BLaER1 treated with 17β-estradiol and CSF1 and Interleukin-3, amounts not matched to agents 10 nM and 100 nM (cell line): ENCODE measurements at regions not wholly inside any gene's neighbourhood (a gene's known extent, or its start where the extent isn't known, plus 50 kb on each side); places are given as distances from the start of the nearest gene placed in this dataset.

Source experiments
- H3K27ac ChIP-seq, 11 experiments: shearing (Covaris generic); formaldehyde crosslinking; 2 replicates each; pipeline ENCODE4 v1.8.1; 2022
- H3K27me3 ChIP-seq, 11 experiments: shearing (Covaris generic); formaldehyde crosslinking; 2 replicates each; pipeline ENCODE4 v1.8.1; 2022
- H3K36me3 ChIP-seq, 11 experiments: shearing (Covaris generic); formaldehyde crosslinking; 2 replicates each; pipeline ENCODE4 v1.8.1; 2022
- H3K4me1 ChIP-seq, 10 experiments: shearing (Covaris generic); formaldehyde crosslinking; 2 replicates each; pipeline ENCODE4 v1.8.1; 2022
- H3K4me2 ChIP-seq, 11 experiments: shearing (Covaris generic); formaldehyde crosslinking; 2 replicates each; pipeline ENCODE4 v1.8.1; 2022
- H3K4me3 ChIP-seq, 10 experiments: shearing (Covaris generic); formaldehyde crosslinking; 2 replicates each; pipeline ENCODE4 v1.8.1; 2022
- H3K9ac ChIP-seq, 11 experiments: shearing (Covaris generic); formaldehyde crosslinking; 2 replicates each; pipeline ENCODE4 v1.8.1; 2022
- H3K9me3 ChIP-seq, 11 experiments: shearing (Covaris generic); formaldehyde crosslinking; replicated peaks in 1 of 11; 2 replicates each; pipeline ENCODE4 v1.8.1; 2022
- H4K20me1 ChIP-seq, 11 experiments: shearing (Covaris generic); formaldehyde crosslinking; 2 replicates each; pipeline ENCODE4 v1.8.1; 2022
- Cebpa-rat ChIP-seq, 11 experiments: shearing (Covaris generic); IDR thresholded peaks; 2 replicates each; pipeline ENCODE4 v1.8.1; 2022

- no peaks in the 10 kb centered on the region for H3K36me3 ChIP-seq
- H3K27ac ChIP-seq: no peak overlapping the region
- H3K4me3 ChIP-seq: no peak overlapping the region
- H3K4me1 ChIP-seq: peaks cover 0 to 6% (median 0%) of the 10 kb centered on the region in 10 experiments; a peak in 1 of 20 replicates
- no peak for TF ChIP-seq Cebpa-rat (IDR thresholded peaks at IDR 0.05)
- no peaks in the 10 kb centered on the region for H3K9me3 ChIP-seq
- no peaks in the 10 kb centered on the region for H4K20me1 ChIP-seq
- H3K27me3 ChIP-seq: no peaks in the 10 kb centered on the region
- H3K9ac ChIP-seq: no peak overlapping the region
- H3K4me2 ChIP-seq: no peak overlapping the region
These were observed 65.9 kb upstream of the SH3RF3 start for GRCh38 chr2:109062859-109063700.

GRCh38 chr2:109062145-109062858 lies 66.7 kb upstream of the SH3RF3 start:
- Histone ChIP-seq H3K9ac (no peak overlapping the region), H3K4me1 (peaks cover 0 to 6% (median 0%) of the 10 kb centered on the region in 10 experiments; a peak in 1 of 20 replicates), H3K36me3 (no peaks in the 10 kb centered on the region), H3K4me3 (no peak overlapping the region), H4K20me1 (no peaks in the 10 kb centered on the region), H3K4me2 (no peak overlapping the region), H3K27me3 (no peaks in the 10 kb centered on the region), H3K9me3 (no peaks in the 10 kb centered on the region), H3K27ac (no peak overlapping the region)
- TF ChIP-seq Cebpa-rat (IDR thresholded peaks at IDR 0.05): no peak

GRCh38 chr2:109061736-109062135 lies 67.3 kb upstream of the SH3RF3 start:
- H3K9ac ChIP-seq: no peak overlapping the region
- H3K9me3 ChIP-seq: no peaks in the 10 kb centered on the region
- no peaks in the 10 kb centered on the region for H3K27me3 ChIP-seq
- no peak overlapping the region for H3K27ac ChIP-seq
- no peak overlapping the region for H3K4me3 ChIP-seq
- no peaks in the 10 kb centered on the region for H4K20me1 ChIP-seq
- H3K4me1 ChIP-seq: peaks cover 0 to 6% (median 0%) of the 10 kb centered on the region in 10 experiments; a peak in 1 of 20 replicates
- H3K4me2 ChIP-seq: no peak overlapping the region
- no peaks in the 10 kb centered on the region for H3K36me3 ChIP-seq
- TF ChIP-seq Cebpa-rat (IDR thresholded peaks at IDR 0.05): no peak

GRCh38 chr2:109060496-109060895 lies 68.5 kb upstream of the SH3RF3 start:
- no peaks in the 10 kb centered on the region for H3K27me3 ChIP-seq
- no peak overlapping the region for H3K9ac ChIP-seq
- no peaks in the 10 kb centered on the region for H4K20me1 ChIP-seq
- no peaks in the 10 kb centered on the region for H3K9me3 ChIP-seq
- H3K36me3 ChIP-seq: no peaks in the 10 kb centered on the region
- no peak overlapping the region for H3K4me3 ChIP-seq
- TF ChIP-seq Cebpa-rat (IDR thresholded peaks at IDR 0.05): no peak
- H3K27ac ChIP-seq: no peak overlapping the region
- H3K4me2 ChIP-seq: no peak overlapping the region
- H3K4me1 ChIP-seq: peaks cover 0 to 6% (median 0%) of the 10 kb centered on the region in 10 experiments; a peak in 1 of 20 replicates

- H4K20me1 ChIP-seq: no peaks in the 10 kb centered on the region
- H3K4me1 ChIP-seq: peaks cover 0 to 6% (median 0%) of the 10 kb centered on the region in 10 experiments; a peak in 1 of 20 replicates
- H3K9ac ChIP-seq: no peak overlapping the region
- H3K4me2 ChIP-seq: no peak overlapping the region
- no peak overlapping the region for H3K27ac ChIP-seq
- H3K9me3 ChIP-seq: no peaks in the 10 kb centered on the region
- no peaks in the 10 kb centered on the region for H3K27me3 ChIP-seq
- H3K36me3 ChIP-seq: no peaks in the 10 kb centered on the region
- no peak overlapping the region for H3K4me3 ChIP-seq
- no peak for TF ChIP-seq Cebpa-rat (IDR thresholded peaks at IDR 0.05)
These were observed 69.4 kb upstream of the SH3RF3 start for GRCh38 chr2:109059474-109060165.

- TF ChIP-seq Cebpa-rat (IDR thresholded peaks at IDR 0.05): no peak
- no peaks in the 10 kb centered on the region for H3K27me3 ChIP-seq
- H3K9ac ChIP-seq: no peak overlapping the region
- no peak overlapping the region for H3K4me2 ChIP-seq
- peaks cover 0 to 6% (median 0%) of the 10 kb centered on the region in 10 experiments; a peak in 1 of 20 replicates for H3K4me1 ChIP-seq
- H3K4me3 ChIP-seq: no peak overlapping the region
- no peaks in the 10 kb centered on the region for H3K9me3 ChIP-seq
- H3K27ac ChIP-seq: no peak overlapping the region
- no peaks in the 10 kb centered on the region for H4K20me1 ChIP-seq
- H3K36me3 ChIP-seq: no peaks in the 10 kb centered on the region
These were observed 69.8 kb upstream of the EDAR start for GRCh38 chr2:109058802-109059201.

GRCh38 chr2:109058191-109058632 lies 69.2 kb upstream of the EDAR start:
- Histone ChIP-seq H3K9ac (no peak overlapping the region), H3K36me3 (no peaks in the 10 kb centered on the region), H3K27ac (no peak overlapping the region), H3K27me3 (no peaks in the 10 kb centered on the region), H3K9me3 (no peaks in the 10 kb centered on the region), H3K4me1 (peaks cover 0 to 4% (median 0%) of the 10 kb centered on the region in 10 experiments; a peak in 1 of 20 replicates), H3K4me2 (no peak overlapping the region), H3K4me3 (no peak overlapping the region), H4K20me1 (no peaks in the 10 kb centered on the region)
- no peak for TF ChIP-seq Cebpa-rat (IDR thresholded peaks at IDR 0.05)

GRCh38 chr2:109057686-109058085 lies 68.7 kb upstream of the EDAR start:
- H3K27me3 ChIP-seq: no peaks in the 10 kb centered on the region
- no peak for TF ChIP-seq Cebpa-rat (IDR thresholded peaks at IDR 0.05)
- H3K36me3 ChIP-seq: no peaks in the 10 kb centered on the region
- H3K9ac ChIP-seq: no peak overlapping the region
- H3K4me3 ChIP-seq: no peak overlapping the region
- no peak overlapping the region for H3K27ac ChIP-seq
- no peaks in the 10 kb centered on the region for H4K20me1 ChIP-seq
- H3K4me1 ChIP-seq: no peaks in the 10 kb centered on the region
- H3K9me3 ChIP-seq: no peaks in the 10 kb centered on the region
- no peak overlapping the region for H3K4me2 ChIP-seq

GRCh38 chr2:109055435-109055834 lies 66.4 kb upstream of the EDAR start:
- H3K4me2 ChIP-seq: no peak overlapping the region
- H3K27ac ChIP-seq: no peak overlapping the region
- no peaks in the 10 kb centered on the region for H3K4me1 ChIP-seq
- no peaks in the 10 kb centered on the region for H3K27me3 ChIP-seq
- no peaks in the 10 kb centered on the region for H3K36me3 ChIP-seq
- no peaks in the 10 kb centered on the region for H3K9me3 ChIP-seq
- no peak for TF ChIP-seq Cebpa-rat (IDR thresholded peaks at IDR 0.05)
- H3K4me3 ChIP-seq: no peak overlapping the region
- H4K20me1 ChIP-seq: no peaks in the 10 kb centered on the region
- H3K9ac ChIP-seq: no peak overlapping the region
